Prostate gland (tissue), 2 donors: ENCODE measurements at regions not wholly inside any gene's neighbourhood (a gene's known extent, or its start where the extent isn't known, plus 50 kb on each side); places are given as distances from the start of the nearest gene placed in this dataset.

Experiments used
- DNase-seq: peaks from one replicate; pipeline ENCODE4 v3.0.0-alpha.2; 2019; ENCODE audit warnings: low spot score
- H3K27ac ChIP-seq, 2 donors: fragments of 200-600 bp; sonication (generic); 2 replicates each; pipeline ENCODE4 v1.5.1; 2017 to 2019
- H3K27me3 ChIP-seq: fragments of 200-600 bp; sonication (generic); replicated peaks from 2 replicates; pipeline ENCODE4 v1.5.1; 2019; ENCODE audit not compliant: insufficient read depth
- H3K36me3 ChIP-seq, 2 donors: fragments of 200-600 bp; sonication (generic); 1 replicate in 1 of 2; 2 replicates in 1 of 2; pipeline versions ENCODE4 v1.5.1 to v1.8.1; 2017 to 2019
- H3K4me1 ChIP-seq: fragments of 200-600 bp; sonication (generic); replicated peaks from 2 replicates; pipeline ENCODE4 v1.5.1; 2019
- H3K4me3 ChIP-seq, 2 donors: fragments of 200-600 bp; sonication (generic); 2 replicates each; pipeline ENCODE4 v1.5.1; 2017 to 2019
- H3K9me3 ChIP-seq: fragments of 200-600 bp; sonication (generic); 2 replicates; pipeline ENCODE4 v1.5.1; 2017
- POLR2A ChIP-seq: fragments of 450-650 bp; IDR thresholded peaks from one replicate; pipeline ENCODE4 v1.6.1; 2016; ENCODE audit warnings: antibody characterized with exemption, mild to moderate bottlenecking
- POLR2AphosphoS5 ChIP-seq: sonication (generic); formaldehyde crosslinking; IDR thresholded peaks from one replicate; pipeline ENCODE4 v1.6.1; 2017; ENCODE audit warnings: antibody characterized with exemption
- WGBS: methylation state at CpG from one replicate; pipeline ENCODE4 v1.1.5; 2018; 5-methylcytosine and 5-hydroxymethylcytosine counted together
- intact Hi-C: fragments of 100-400 bp; cut with DNase I; formaldehyde crosslinking; loops from one replicate; pipeline ENCODE4 v1.14.2; 2022
- TF ChIP-seq, protein P1 (sequence below), 4 experiments: fragments of 200-600 bp in 2 of 4; fragments of 450-650 bp in 2 of 4; sonication (generic) in 2 of 4; IDR thresholded peaks; 1 replicate in 3 of 4; 2 replicates in 1 of 4; pipeline ENCODE4 v1.5.1; 2016 to 2019; ENCODE audit warnings: antibody characterized with exemption in 4 of 4, mild to moderate bottlenecking in 2 of 4, moderate library complexity in 2 of 4

- Histone ChIP-seq H3K4me1 (no peaks in the 10 kb centered on the region), H3K27me3 (no peaks in the 10 kb centered on the region), H3K4me3 (no peak overlapping the region), H3K36me3 (no peaks in the 10 kb centered on the region), H3K9me3 (no peaks in the 10 kb centered on the region), H3K27ac (no peak overlapping the region)
- intact Hi-C loops = no loop called here
- no peak for TF ChIP-seq POLR2A
- TF ChIP-seq, protein P1, sequence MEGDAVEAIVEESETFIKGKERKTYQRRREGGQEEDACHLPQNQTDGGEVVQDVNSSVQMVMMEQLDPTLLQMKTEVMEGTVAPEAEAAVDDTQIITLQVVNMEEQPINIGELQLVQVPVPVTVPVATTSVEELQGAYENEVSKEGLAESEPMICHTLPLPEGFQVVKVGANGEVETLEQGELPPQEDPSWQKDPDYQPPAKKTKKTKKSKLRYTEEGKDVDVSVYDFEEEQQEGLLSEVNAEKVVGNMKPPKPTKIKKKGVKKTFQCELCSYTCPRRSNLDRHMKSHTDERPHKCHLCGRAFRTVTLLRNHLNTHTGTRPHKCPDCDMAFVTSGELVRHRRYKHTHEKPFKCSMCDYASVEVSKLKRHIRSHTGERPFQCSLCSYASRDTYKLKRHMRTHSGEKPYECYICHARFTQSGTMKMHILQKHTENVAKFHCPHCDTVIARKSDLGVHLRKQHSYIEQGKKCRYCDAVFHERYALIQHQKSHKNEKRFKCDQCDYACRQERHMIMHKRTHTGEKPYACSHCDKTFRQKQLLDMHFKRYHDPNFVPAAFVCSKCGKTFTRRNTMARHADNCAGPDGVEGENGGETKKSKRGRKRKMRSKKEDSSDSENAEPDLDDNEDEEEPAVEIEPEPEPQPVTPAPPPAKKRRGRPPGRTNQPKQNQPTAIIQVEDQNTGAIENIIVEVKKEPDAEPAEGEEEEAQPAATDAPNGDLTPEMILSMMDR (IDR thresholded peaks at IDR 0.05) = no peak
- DNase-seq = no peak
Measured at GRCh38 chr1:60703155-60703554, 379.2 kb upstream of the NFIA start.

GRCh38 chr1:60699325-60699724, 383.0 kb upstream of the NFIA start:
- intact Hi-C loops = no loop called here
- Histone ChIP-seq H3K4me3 (no peak overlapping the region), H3K4me1 (no peaks in the 10 kb centered on the region), H3K36me3 (no peaks in the 10 kb centered on the region), H3K9me3 (no peaks in the 10 kb centered on the region), H3K27me3 (no peaks in the 10 kb centered on the region), H3K27ac (no peak overlapping the region)
- 82% methylated on average over 3 of the region's 3 CpGs for WGBS
- DNase-seq = no peak
- TF ChIP-seq, protein P1 (IDR thresholded peaks at IDR 0.05) = no peak
- TF ChIP-seq POLR2AphosphoS5 (no peak), POLR2A (no peak)

- no peak overlapping the region for H3K4me3 ChIP-seq
- no peaks in the 10 kb centered on the region for H3K36me3 ChIP-seq
- H3K9me3 ChIP-seq = no peaks in the 10 kb centered on the region
- DNase-seq = no peak
- WGBS = 46% methylated on average over 4 of the region's 4 CpGs
- intact Hi-C loops = no loop called here
- H3K4me1 ChIP-seq = no peaks in the 10 kb centered on the region
- no peak overlapping the region for H3K27ac ChIP-seq
- TF ChIP-seq, protein P1 (IDR thresholded peaks at IDR 0.05) = no peak
- no peak for TF ChIP-seq POLR2AphosphoS5
- TF ChIP-seq POLR2A = no peak
- no peaks in the 10 kb centered on the region for H3K27me3 ChIP-seq
Measured at GRCh38 chr1:60697204-60697994, 385.0 kb upstream of the NFIA start.

- Histone ChIP-seq H3K27ac (no peak overlapping the region), H3K4me3 (no peak overlapping the region), H3K4me1 (no peaks in the 10 kb centered on the region), H3K36me3 (no peaks in the 10 kb centered on the region), H3K9me3 (no peaks in the 10 kb centered on the region), H3K27me3 (no peaks in the 10 kb centered on the region)
- WGBS = 82% methylated on average over 1 of the region's 1 CpG
- TF ChIP-seq POLR2AphosphoS5 = no peak
- TF ChIP-seq, protein P1 (IDR thresholded peaks at IDR 0.05) = no peak
- TF ChIP-seq POLR2A = no peak
- intact Hi-C loops = no loop called here
- DNase-seq = no peak
Measured at GRCh38 chr1:60696512-60696911, 385.8 kb upstream of the NFIA start.

DNA sequence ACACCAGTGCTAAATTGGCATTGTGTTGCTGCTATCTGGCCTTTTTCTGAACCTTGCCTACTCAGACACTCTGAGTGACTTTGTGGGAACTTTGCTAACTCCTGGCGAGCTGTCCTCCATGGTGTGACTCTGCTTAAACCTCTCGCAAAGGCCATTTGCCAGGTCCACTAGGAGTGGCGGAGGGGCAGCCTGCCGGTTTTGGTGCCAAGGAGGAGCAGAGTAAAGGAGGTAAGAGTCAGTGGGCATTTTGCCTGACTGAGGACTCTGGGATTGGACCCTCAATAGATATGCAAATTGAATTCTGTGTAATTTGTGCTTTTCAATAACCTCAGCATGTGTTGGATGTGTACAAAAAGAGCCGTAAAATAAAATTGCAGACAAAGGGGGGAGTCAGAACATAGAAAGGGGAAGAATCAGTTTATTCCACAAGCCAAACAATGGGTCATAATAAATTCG, 386.6 kb upstream of the NFIA start:
- Histone ChIP-seq H3K4me3 (no peak overlapping the region), H3K4me1 (no peaks in the 10 kb centered on the region), H3K9me3 (no peaks in the 10 kb centered on the region), H3K27ac (no peak overlapping the region), H3K27me3 (no peaks in the 10 kb centered on the region), H3K36me3 (no peaks in the 10 kb centered on the region)
- no peak for TF ChIP-seq POLR2A
- no peak for TF ChIP-seq POLR2AphosphoS5
- TF ChIP-seq, protein P1 (IDR thresholded peaks at IDR 0.05) = no peak
- intact Hi-C loops = no loop called here
- no peak for DNase-seq
- WGBS = 72% methylated on average over 6 of the region's 6 CpGs
